Neural progenitor cell (in vitro differentiated cells): ENCODE measurements at regions not wholly inside any gene's neighbourhood (a gene's known extent, or its start where the extent isn't known, plus 50 kb on each side); places are given as distances from the start of the nearest gene placed in this dataset.

Experiments used
- CTCF ChIP-seq: fragments of 200-600 bp; sonication (generic); IDR thresholded peaks from 2 replicates; pipeline ENCODE4 v1.5.1; 2017; ENCODE audit warnings: antibody characterized with exemption, mild to moderate bottlenecking
- EZH2 ChIP-seq: fragments of 200-600 bp; sonication (generic); IDR thresholded peaks from 2 replicates; pipeline ENCODE4 v1.6.1; 2017; ENCODE audit warnings: antibody characterized with exemption, mild to moderate bottlenecking, moderate library complexity

DNA sequence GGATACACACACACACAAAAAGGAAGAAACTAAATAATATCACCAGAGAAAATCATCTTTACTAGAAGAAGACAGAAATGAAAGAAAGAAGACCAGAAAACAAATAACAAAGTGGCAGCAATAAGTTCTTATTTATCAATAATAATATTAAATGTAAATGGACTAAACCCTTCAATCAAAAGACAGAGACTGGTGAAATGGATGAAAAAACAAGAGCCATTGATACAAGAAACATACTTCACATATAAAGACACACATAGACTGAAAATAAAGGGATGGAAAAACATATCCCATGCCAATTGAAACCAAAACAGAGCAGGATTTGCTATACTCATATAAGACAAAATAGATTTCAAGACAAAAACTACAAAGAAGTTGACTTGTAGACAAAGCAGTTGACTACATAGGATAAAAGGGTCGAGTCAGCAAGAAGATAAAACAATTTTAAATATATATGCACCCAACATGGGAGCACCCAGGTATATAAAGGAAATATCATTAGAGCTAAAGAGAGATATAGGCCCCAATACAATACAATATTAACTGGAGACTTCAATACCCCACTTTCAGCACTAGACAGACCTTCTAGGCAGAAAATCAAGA, 259.4 kb downstream of the EPM2A start:
- TF ChIP-seq CTCF (no peak), EZH2 (no peak)
